ENCODE measurements at regions not wholly inside any gene's neighbourhood (a gene's known extent, or its start where the extent isn't known, plus 50 kb on each side); places are given as distances from the start of the nearest gene placed in this dataset.

DNA sequence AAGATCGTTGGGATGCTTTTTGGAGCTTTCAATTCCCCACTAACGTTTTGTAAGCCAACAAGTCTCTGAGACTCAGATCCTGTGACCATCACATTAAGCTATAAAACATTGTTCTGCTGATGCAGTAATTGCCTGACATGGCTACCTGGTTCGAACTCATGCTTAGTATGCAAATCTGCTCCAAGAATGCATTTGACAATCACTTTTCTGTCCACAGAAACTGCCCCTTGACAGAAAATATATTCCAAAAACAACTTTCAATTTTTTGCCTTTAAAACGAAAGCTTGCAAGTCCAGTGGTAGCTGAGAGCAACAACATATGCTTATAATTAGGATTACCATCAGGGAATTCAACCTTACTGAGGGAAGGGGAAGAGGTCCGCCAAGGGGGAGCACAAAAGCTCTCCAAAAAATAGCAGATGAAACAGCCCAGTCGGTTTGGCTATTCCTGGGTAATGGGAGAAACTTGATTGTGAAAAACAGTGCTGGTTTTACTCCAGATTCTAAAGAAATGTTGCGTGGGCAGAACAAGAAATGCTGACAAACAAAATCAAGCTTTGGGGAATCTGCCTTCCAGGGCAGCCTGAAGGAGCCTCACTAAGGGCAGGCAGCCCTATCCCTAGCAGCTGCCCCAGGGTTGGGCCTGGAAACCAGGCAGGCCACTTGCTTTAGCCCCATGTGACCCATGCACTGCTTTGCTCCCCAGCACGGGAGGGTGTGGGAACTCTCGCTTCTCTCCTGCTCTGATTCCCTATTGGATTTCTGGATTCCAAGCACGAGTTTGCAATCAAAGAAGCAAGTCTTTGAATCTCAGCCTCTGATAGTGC, 160.7 kb upstream of the LDB2 start:
- no peaks in the 10 kb centered on the region for H3K36me3 ChIP-seq
- DNase-seq, result peak in 1 of 2 donors; percentile 67
- H3K4me1 ChIP-seq, result peaks cover 0 to 6% (median 3%) of the 10 kb centered on the region in 4 donors
- TF ChIP-seq EP300 (IDR thresholded peaks at IDR 0.05) (no peak), POLR2AphosphoS5 (IDR thresholded peaks at IDR 0.05) (no peak), CTCF (IDR thresholded peaks at IDR 0.05) (no peak), POLR2A (IDR thresholded peaks at IDR 0.05) (no peak)
- intact Hi-C loops (cut with DNase I; ENCODE audit: low total_unique reads), result no loop called here
- WGBS, 5 donors, result 48 to 65% (median 60%) methylated on average over 10 of the region's 10 CpGs
- peak overlapping the region in 2 of 5 donors; percentile 2 to 38 for H3K27ac ChIP-seq
- H3K9me3 ChIP-seq, result no peaks in the 10 kb centered on the region
- no peak overlapping the region for H3K4me3 ChIP-seq
- no peaks in the 10 kb centered on the region for H3K27me3 ChIP-seq

GRCh38 chr4:17058536-17058915, 160.1 kb upstream of the LDB2 start:
- Histone ChIP-seq H3K27me3 (no peaks in the 10 kb centered on the region), H3K4me3 (no peak overlapping the region), H3K9me3 (no peaks in the 10 kb centered on the region), H3K36me3 (no peaks in the 10 kb centered on the region), H3K4me1 (peaks cover 0 to 6% (median 3%) of the 10 kb centered on the region in 4 donors), H3K27ac (peak overlapping the region in 2 of 5 donors; percentile 2 to 38)
- TF ChIP-seq CTCF (IDR thresholded peaks at IDR 0.05) (no peak), POLR2AphosphoS5 (IDR thresholded peaks at IDR 0.05) (no peak), POLR2A (IDR thresholded peaks at IDR 0.05) (no peak), EP300 (IDR thresholded peaks at IDR 0.05) (no peak)
- 52 to 73% (median 59%) methylated on average over 4 of the region's 4 CpGs for WGBS, 5 donors
- intact Hi-C loops (cut with DNase I; ENCODE audit: low total_unique reads), result no loop called here
- peak in 1 of 2 donors; percentile 36 for DNase-seq

- intact Hi-C loops (cut with DNase I; ENCODE audit: low total_unique reads), result no loop called here
- Histone ChIP-seq H3K4me1 (peaks cover 0 to 6% (median 3%) of the 10 kb centered on the region in 4 donors), H3K27me3 (no peaks in the 10 kb centered on the region), H3K4me3 (no peak overlapping the region), H3K27ac (no peak overlapping the region), H3K9me3 (no peaks in the 10 kb centered on the region), H3K36me3 (no peaks in the 10 kb centered on the region)
- no peak for TF ChIP-seq POLR2A (IDR thresholded peaks at IDR 0.05)
- TF ChIP-seq POLR2AphosphoS5 (IDR thresholded peaks at IDR 0.05), result no peak
- TF ChIP-seq CTCF (IDR thresholded peaks at IDR 0.05), result no peak
- TF ChIP-seq EP300 (IDR thresholded peaks at IDR 0.05), result no peak
- 90 to 93% (median 91%) methylated on average over 6 of the region's 6 CpGs for WGBS, 5 donors
- DNase-seq, result no peak
Observed at GRCh38 chr4:17057035-17057434, 158.6 kb upstream of the LDB2 start.

DNA sequence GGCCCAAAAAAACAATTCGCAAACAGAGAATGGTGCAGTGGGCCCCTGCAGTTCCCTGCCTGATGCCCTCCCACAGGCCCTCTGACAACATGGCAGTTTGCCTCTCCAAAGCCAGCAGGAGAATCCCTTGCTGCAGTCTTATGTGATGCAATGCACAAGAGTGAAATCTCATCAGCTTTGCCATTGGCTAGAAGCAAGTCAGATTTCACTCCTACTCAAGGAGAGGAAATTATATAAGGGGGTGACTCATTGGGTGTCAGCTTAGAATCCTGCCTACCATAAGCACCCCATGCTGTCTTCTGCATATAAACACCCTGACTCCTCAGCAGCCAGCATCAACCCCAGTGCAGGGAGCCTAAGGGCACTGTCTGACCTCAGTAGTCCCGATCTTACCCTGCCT, 157.3 kb upstream of the LDB2 start:
- peaks cover 0 to 6% (median 3%) of the 10 kb centered on the region in 4 donors for H3K4me1 ChIP-seq
- no peak for DNase-seq
- no peak overlapping the region for H3K4me3 ChIP-seq
- no peaks in the 10 kb centered on the region for H3K36me3 ChIP-seq
- no peaks in the 10 kb centered on the region for H3K9me3 ChIP-seq
- intact Hi-C loops (cut with DNase I; ENCODE audit: low total_unique reads), result no loop called here
- no peaks in the 10 kb centered on the region for H3K27me3 ChIP-seq
- H3K27ac ChIP-seq, result no peak overlapping the region
- no peak for TF ChIP-seq POLR2A (IDR thresholded peaks at IDR 0.05)
- TF ChIP-seq EP300 (IDR thresholded peaks at IDR 0.05), result no peak
- no peak for TF ChIP-seq POLR2AphosphoS5 (IDR thresholded peaks at IDR 0.05)
- no peak for TF ChIP-seq CTCF (IDR thresholded peaks at IDR 0.05)
- WGBS, 5 donors, result 80 to 94% (median 89%) methylated on average over 2 of the region's 2 CpGs

Measured in stomach (tissue), 8 donors.